GM12892 (cell line): ENCODE measurements at regions not wholly inside any gene's neighbourhood (a gene's known extent, or its start where the extent isn't known, plus 50 kb on each side); places are given as distances from the start of the nearest gene placed in this dataset.

Source experiments
- POLR2A ChIP-seq: IDR thresholded peaks from 2 replicates; pipeline ENCODE4 v1.6.1; 2011; ENCODE audit warnings: low read depth, low read length, control low read depth
- TAF1 ChIP-seq: IDR thresholded peaks from 2 replicates; pipeline ENCODE4 v1.6.1; 2011; ENCODE audit warnings: low read depth, mild to moderate bottlenecking, control low read depth, low read length, borderline replicate concordance

DNA sequence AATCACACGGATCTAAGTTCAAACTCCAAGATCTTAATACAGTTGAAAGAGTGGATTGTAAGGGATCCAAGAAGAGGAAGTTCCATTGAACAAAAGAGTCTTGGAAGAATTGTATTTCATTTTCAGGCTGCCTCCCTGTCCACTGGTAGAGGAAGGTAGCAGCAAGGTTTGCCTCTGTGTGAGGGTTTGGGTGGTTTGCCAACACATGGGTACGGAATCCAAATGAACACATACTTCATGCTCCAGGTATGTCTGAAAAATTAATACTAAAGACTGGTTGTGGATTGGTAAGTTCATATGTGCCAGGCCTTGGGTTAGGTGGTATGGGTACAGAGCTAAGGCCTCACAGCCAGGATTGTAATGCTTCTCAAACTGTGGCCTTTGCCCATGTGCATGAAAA, 523.6 kb upstream of the BOD1L1 start:
- no peak for TF ChIP-seq TAF1
- no peak for TF ChIP-seq POLR2A
